Neural cell (in vitro differentiated cells): ENCODE measurements at regions not wholly inside any gene's neighbourhood (a gene's known extent, or its start where the extent isn't known, plus 50 kb on each side); places are given as distances from the start of the nearest gene placed in this dataset.

ENCODE experiments used
- H2AFZ ChIP-seq: fragments of 200-600, 300-800 bp; sonication (generic), shearing (Covaris generic); 2 replicates; pipeline ENCODE4 v1.6.0; 2014; ENCODE audit warnings: low read depth, mild to moderate bottlenecking, antibody characterized with exemption, low read length, moderate library complexity
- H3F3A ChIP-seq: fragments of 200-600 bp; shearing (Covaris generic); 2 replicates; pipeline ENCODE4 v1.6.1; 2016; ENCODE audit warnings: mild to moderate bottlenecking, moderate library complexity, mixed read lengths, antibody characterized with exemption, low read length; ENCODE audit not compliant: insufficient read depth, poor library complexity, severe bottlenecking
- H3K27ac ChIP-seq: fragments of 200-600, 300-800 bp; sonication (generic), shearing (Covaris generic); 2 replicates; pipeline ENCODE4 v1.5.1; 2014; ENCODE audit warnings: mild to moderate bottlenecking, low read length, moderate library complexity
- H3K27me3 ChIP-seq: fragments of 300-800, 200-600 bp; sonication (generic), shearing (Covaris generic); 2 replicates; pipeline ENCODE4 v1.6.0; 2014; ENCODE audit warnings: mild to moderate bottlenecking, low read depth, low read length, moderate library complexity; ENCODE audit not compliant: insufficient read depth
- H3K36me3 ChIP-seq: fragments of 300-800, 200-600 bp; sonication (generic), shearing (Covaris generic); 2 replicates; pipeline ENCODE4 v1.5.1; 2014; ENCODE audit warnings: mild to moderate bottlenecking, antibody characterized with exemption, low read length, moderate library complexity; ENCODE audit not compliant: insufficient read depth
- H3K4me2 ChIP-seq: fragments of 300-800, 200-600 bp; sonication (generic), shearing (Covaris generic); 2 replicates; pipeline ENCODE4 v1.6.0; 2014; ENCODE audit warnings: mild to moderate bottlenecking, low read length
- H3K4me3 ChIP-seq: fragments of 300-800, 200-600 bp; sonication (generic), shearing (Covaris generic); 2 replicates; pipeline ENCODE4 v1.5.1; 2014; ENCODE audit warnings: mild to moderate bottlenecking, low read length, moderate library complexity
- H3K79me2 ChIP-seq: fragments of 200-600 bp; shearing (Covaris generic); replicated peaks from 2 replicates; pipeline ENCODE4 v1.6.0; 2014; ENCODE audit warnings: mild to moderate bottlenecking, low read length, moderate library complexity; ENCODE audit not compliant: insufficient read depth
- H3K9ac ChIP-seq: fragments of 300-800, 200-600 bp; sonication (generic), shearing (Covaris generic); 2 replicates; pipeline ENCODE4 v1.6.1; 2016; ENCODE audit warnings: mild to moderate bottlenecking, low read length, mixed read lengths
- H3K9me2 ChIP-seq: fragments of 200-600 bp; shearing (Covaris generic); 2 replicates; pipeline ENCODE4 v1.6.1; 2016; ENCODE audit warnings: mild to moderate bottlenecking, low read length, mixed read lengths; ENCODE audit not compliant: insufficient read depth
- H3K9me3 ChIP-seq: fragments of 200-600, 300-800 bp; sonication (generic), shearing (Covaris generic); 2 replicates; pipeline ENCODE4 v1.6.1; 2016; ENCODE audit warnings: mild to moderate bottlenecking, mixed run types, low read length, moderate library complexity, mixed read lengths
- H4K20me1 ChIP-seq: fragments of 200-600 bp; shearing (Covaris generic); 2 replicates; pipeline ENCODE4 v1.6.1; 2016; ENCODE audit warnings: mild to moderate bottlenecking, mixed run types; ENCODE audit not compliant: insufficient read depth
- CTCF ChIP-seq: fragments of 450-650 bp; IDR thresholded peaks from 2 replicates; pipeline ENCODE4 v1.5.1; 2014; ENCODE audit warnings: antibody characterized with exemption, mild to moderate bottlenecking, moderate library complexity; ENCODE audit not compliant: poor library complexity, severe bottlenecking
- EP300 ChIP-seq: fragments of 450-650 bp; conservative IDR thresholded peaks from 2 replicates; pipeline ENCODE4 v1.6.1; 2014; ENCODE audit warnings: antibody characterized with exemption, mild to moderate bottlenecking, moderate library complexity; ENCODE audit not compliant: poor library complexity, severe bottlenecking
- EZH2 ChIP-seq: fragments of 200-600, 300-800 bp; shearing (Covaris generic), sonication (generic); IDR thresholded peaks from 2 replicates; pipeline ENCODE4 v1.6.1; 2014; ENCODE audit warnings: antibody characterized with exemption, low read length, borderline replicate concordance, mild to moderate bottlenecking; ENCODE audit not compliant: insufficient read depth, poor library complexity, severe bottlenecking
- MXI1 ChIP-seq: fragments of 450-650 bp; conservative IDR thresholded peaks from 2 replicates; pipeline ENCODE4 v1.6.1; 2014; ENCODE audit warnings: antibody characterized with exemption, mild to moderate bottlenecking; ENCODE audit not compliant: poor library complexity, severe bottlenecking
- POLR2AphosphoS5 ChIP-seq: IDR thresholded peaks from 2 replicates; pipeline ENCODE4 v1.6.1; 2012
- RAD21 ChIP-seq: fragments of 450-650 bp; conservative IDR thresholded peaks from 2 replicates; pipeline ENCODE4 v1.6.1; 2014; ENCODE audit warnings: antibody characterized with exemption, mild to moderate bottlenecking, moderate library complexity
- REST ChIP-seq: IDR thresholded peaks from 2 replicates; pipeline ENCODE4 v1.6.1; 2012; ENCODE audit warnings: borderline replicate concordance
- SMC3 ChIP-seq: fragments of 450-650 bp; conservative IDR thresholded peaks from 2 replicates; pipeline ENCODE4 v1.6.1; 2014; ENCODE audit warnings: antibody characterized with exemption, mild to moderate bottlenecking, moderate library complexity; ENCODE audit not compliant: poor library complexity
- TAF1 ChIP-seq: IDR thresholded peaks from 2 replicates; pipeline ENCODE4 v1.6.1; 2012; ENCODE audit warnings: low read depth

- H2AFZ ChIP-seq: no peak overlapping the region
These were observed 79.6 kb upstream of the TACR1 start for GRCh38 chr2:75278821-75279379.

GRCh38 chr2:75278314-75278713 is 79.0 kb upstream of the TACR1 start:
- peaks cover 3% of the 10 kb centered on the region for H3F3A ChIP-seq
- no peaks in the 10 kb centered on the region for H3K9me2 ChIP-seq
- peak overlapping the region; percentile 59 for H3K27ac ChIP-seq
- no peaks in the 10 kb centered on the region for H3K36me3 ChIP-seq
- H3K4me2 ChIP-seq: no peak overlapping the region
- H3K79me2 ChIP-seq: no peaks in the 10 kb centered on the region
- peak overlapping the region; percentile 13 for H3K4me3 ChIP-seq
- H2AFZ ChIP-seq: no peak overlapping the region
- no peaks in the 10 kb centered on the region for H3K27me3 ChIP-seq
- H4K20me1 ChIP-seq: no peaks in the 10 kb centered on the region
- H3K9ac ChIP-seq: no peak overlapping the region
- TF ChIP-seq POLR2AphosphoS5 (no peak), EZH2 (no peak), TAF1 (no peak), MXI1 (no peak)
- H3K9me3 ChIP-seq: no peaks in the 10 kb centered on the region

More at GRCh38 chr2:75278821-75279379, 79.6 kb upstream of the TACR1 start:
- Histone ChIP-seq H3K9me2 (no peaks in the 10 kb centered on the region), H3K4me2 (no peak overlapping the region), H3F3A (peaks cover 3% of the 10 kb centered on the region), H3K79me2 (no peaks in the 10 kb centered on the region), H3K27me3 (no peaks in the 10 kb centered on the region), H3K4me3 (peak overlapping the region; percentile 13), H3K27ac (peak overlapping the region; percentile 59), H4K20me1 (no peaks in the 10 kb centered on the region), H3K9me3 (no peaks in the 10 kb centered on the region), H3K36me3 (no peaks in the 10 kb centered on the region), H3K9ac (no peak overlapping the region)
- peak; percentile 58 for TF ChIP-seq POLR2AphosphoS5
- no peak for TF ChIP-seq TAF1
- peak; percentile 33 for TF ChIP-seq EP300
- TF ChIP-seq EZH2: no peak
- no peak for TF ChIP-seq MXI1
- TF ChIP-seq REST: peak; percentile 49
- TF ChIP-seq CTCF: no peak
- TF ChIP-seq SMC3: no peak
- TF ChIP-seq RAD21: no peak
